ENCODE measurements at regions not wholly inside any gene's neighbourhood (a gene's known extent, or its start where the extent isn't known, plus 50 kb on each side); places are given as distances from the start of the nearest gene placed in this dataset.
"Not testable (repeated sequence)": the region's sequence is repeated elsewhere in the genome, so short reads cannot be mapped to it uniquely, and the experiment has no call there.

GRCh38 chr16:77511053-77511452 lies 76.2 kb upstream of the ADAMTS18 start:
- H3K4me1 ChIP-seq: no peaks in the 10 kb centered on the region
- H3K4me3 ChIP-seq: no peak overlapping the region
- no peak overlapping the region for H3K27ac ChIP-seq
- TF ChIP-seq EHF (CRISPR knock-in tag; IDR thresholded peaks at IDR 0.05) (no peak), FOXS1 (CRISPR knock-in tag; IDR thresholded peaks at IDR 0.05) (no peak), MAFK (IDR thresholded peaks at IDR 0.05; ENCODE audit: partially characterized antibody) (peak; percentile 18), PHF8 (IDR thresholded peaks at IDR 0.05; ENCODE audit: borderline replicate concordance, low read depth) (no peak)
- DNase-seq (ENCODE audit: low read depth in 1 of 2, low spot score in 1 of 2) (no peak), ATAC-seq (no peak), FAIRE-seq (no peak)
- whole genome bisulfite sequencing (ENCODE audit: missing lambda C conversion rate): 2% methylated on average over 5 of the region's 5 CpGs
- no peak overlapping the region for H3K4me2 ChIP-seq
- ChIA-PET CTCF (interaction anchor here (0.5 to 1.0 kb wide), 2 partner anchors 39 to 73 kb away, joined by 3 read pairs; no protein-coding TSS in a partner anchor), POLR2A (no interaction called here)
- no peaks in the 10 kb centered on the region for H3K9me3 ChIP-seq

DNA sequence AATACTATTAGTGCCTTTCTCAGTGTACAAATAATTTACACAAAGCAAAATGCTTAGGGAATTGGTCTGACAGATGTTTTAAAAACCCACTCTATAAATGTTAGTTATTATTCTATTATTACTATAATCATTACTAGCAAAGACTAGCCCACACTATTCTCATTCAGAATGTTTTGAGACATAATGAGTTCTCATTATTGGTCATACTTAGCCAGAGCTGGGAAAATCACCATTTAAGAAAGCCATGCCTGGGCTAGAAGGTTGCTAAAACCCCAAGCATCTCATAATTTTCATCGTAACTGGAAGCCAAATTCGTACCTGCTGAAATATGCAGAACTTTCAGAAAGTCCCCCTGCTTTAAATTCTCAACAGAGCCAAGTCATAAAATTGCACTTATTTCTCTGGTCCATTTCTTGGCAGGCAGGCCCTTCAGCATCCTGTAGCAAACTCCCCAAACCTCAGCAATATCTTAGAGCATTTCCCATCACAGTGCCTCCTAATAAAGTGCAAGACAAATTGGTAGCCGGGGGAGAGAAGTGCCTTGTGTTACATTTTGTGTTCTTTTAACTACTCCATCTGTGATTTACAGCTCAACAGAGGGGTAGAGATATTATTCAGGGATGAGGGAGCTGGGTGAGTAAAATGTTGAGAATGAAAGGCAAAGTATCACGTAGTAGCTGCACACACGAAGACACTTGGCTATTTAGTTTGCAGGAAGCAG lies 79.8 kb upstream of the ADAMTS18 start:
- H3K9me3 ChIP-seq: no peaks in the 10 kb centered on the region
- H3K4me2 ChIP-seq: no peak overlapping the region
- DNase-seq (ENCODE audit: low read depth in 1 of 2, low spot score in 1 of 2): no peak
- H3K4me3 ChIP-seq: no peak overlapping the region
- FAIRE-seq: no peak
- POLR2A ChIA-PET: no interaction called here
- ATAC-seq: no peak
- CTCF ChIA-PET: interaction anchor here (0.7 kb wide), 1 partner anchor 278 kb away, joined by 3 read pairs; no protein-coding TSS in a partner anchor
- no peak overlapping the region for H3K27ac ChIP-seq
- 30% methylated on average over 5 of the region's 5 CpGs for WGBS (ENCODE audit: missing lambda C conversion rate)
- H3K4me1 ChIP-seq: no peaks in the 10 kb centered on the region
- TF ChIP-seq SREBF2 (IDR thresholded peaks at IDR 0.05): no peak
- no peak for TF ChIP-seq CHD2 (IDR thresholded peaks at IDR 0.05; ENCODE audit: low read length, partially characterized antibody)
- no peak for TF ChIP-seq HEYL (CRISPR knock-in tag; IDR thresholded peaks at IDR 0.05)
- TF ChIP-seq, protein P1, sequence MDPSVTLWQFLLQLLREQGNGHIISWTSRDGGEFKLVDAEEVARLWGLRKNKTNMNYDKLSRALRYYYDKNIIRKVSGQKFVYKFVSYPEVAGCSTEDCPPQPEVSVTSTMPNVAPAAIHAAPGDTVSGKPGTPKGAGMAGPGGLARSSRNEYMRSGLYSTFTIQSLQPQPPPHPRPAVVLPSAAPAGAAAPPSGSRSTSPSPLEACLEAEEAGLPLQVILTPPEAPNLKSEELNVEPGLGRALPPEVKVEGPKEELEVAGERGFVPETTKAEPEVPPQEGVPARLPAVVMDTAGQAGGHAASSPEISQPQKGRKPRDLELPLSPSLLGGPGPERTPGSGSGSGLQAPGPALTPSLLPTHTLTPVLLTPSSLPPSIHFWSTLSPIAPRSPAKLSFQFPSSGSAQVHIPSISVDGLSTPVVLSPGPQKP (IDR thresholded peaks at IDR 0.05; ENCODE audit: low read depth, low read length): no peak
- TF ChIP-seq NPAS2 (CRISPR knock-in tag; IDR thresholded peaks at IDR 0.05; ENCODE audit: borderline replicate concordance): no peak
- no peak for TF ChIP-seq GATA3 (IDR thresholded peaks at IDR 0.05; ENCODE audit: borderline replicate concordance)
- TF ChIP-seq CBX2 (IDR thresholded peaks at IDR 0.05; ENCODE audit: borderline replicate concordance, low read depth): no peak
- TF ChIP-seq EHMT2 (IDR thresholded peaks at IDR 0.05; ENCODE audit: low read depth): no peak
- no peak for TF ChIP-seq BCL3 (IDR thresholded peaks at IDR 0.05)

- FAIRE-seq; H3K4me2 ChIP-seq; H3K4me1 ChIP-seq; H3K27ac ChIP-seq; H3K4me3 ChIP-seq; POLR2A ChIA-PET; ATAC-seq; DNase-seq (ENCODE audit: low read depth in 1 of 2, low spot score in 1 of 2): not testable (repeated sequence)
- H3K9me3 ChIP-seq: peaks cover 16% of the 10 kb centered on the region; the same call in 2 of the 3 replicates
- CTCF ChIA-PET: interaction anchor here (1.7 kb wide), 1 partner anchor 290 kb away, joined by 5 read pairs; no protein-coding TSS in a partner anchor
- WGBS (ENCODE audit: missing lambda C conversion rate): 28% methylated on average over 5 of the region's 6 CpGs
Measured at GRCh38 chr16:77525226-77525625, 90.4 kb upstream of the ADAMTS18 start.

DNA sequence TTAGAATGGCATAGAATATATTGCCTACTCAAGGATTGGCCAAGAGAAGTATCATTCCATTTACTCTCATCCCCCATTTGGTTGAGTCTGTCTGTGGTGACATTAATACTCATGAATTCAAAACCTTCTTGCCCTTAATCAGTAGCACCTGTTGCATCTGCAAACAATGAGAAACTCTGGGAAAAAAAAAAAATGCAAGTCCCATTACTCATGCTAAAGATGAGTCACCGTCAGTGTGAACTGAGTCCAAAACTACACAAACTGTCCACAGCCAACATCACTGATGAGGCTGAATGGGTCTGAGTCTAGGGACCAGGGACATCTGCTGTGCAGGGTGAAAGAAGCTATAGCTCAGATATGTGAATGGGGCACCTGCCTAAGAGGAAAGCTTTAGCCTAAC lies 96.9 kb upstream of the ADAMTS18 start:
- Histone ChIP-seq H3K4me3 (no peak overlapping the region), H3K4me2 (peak overlapping the region; percentile 16; the same call in 1 of the 3 replicates), H3K9me3 (no peaks in the 10 kb centered on the region), H3K4me1 (peaks cover 6% of the 10 kb centered on the region; the same call in 2 of the 3 replicates), H3K27ac (no peak overlapping the region)
- TF ChIP-seq HEYL (CRISPR knock-in tag; IDR thresholded peaks at IDR 0.05) (no peak), FOSL2 (IDR thresholded peaks at IDR 0.05) (peak; percentile 79), FOSL2 (CRISPR knock-in tag; IDR thresholded peaks at IDR 0.05) (peak; percentile 65), FOSB (CRISPR knock-in tag; IDR thresholded peaks at IDR 0.05) (no peak), JUNB (IDR thresholded peaks at IDR 0.05) (peak; percentile 62; the same call in 1 of the 2 replicates), EP300 (IDR thresholded peaks at IDR 0.05) (no peak)
- ATAC-seq (peak in 1 of 2 experiments; percentile 70; a peak in 3 of 6 replicates), DNase-seq (ENCODE audit: low read depth in 1 of 2, low spot score in 1 of 2) (peak in 1 of 2 experiments; percentile 36), FAIRE-seq (no peak)
- ChIA-PET POLR2A (no interaction called here), CTCF (interaction anchor here (0.6 kb wide), 1 partner anchor 146 kb away, joined by 4 read pairs; no protein-coding TSS in a partner anchor)
- WGBS (ENCODE audit: missing lambda C conversion rate): 0% methylated on average over 1 of the region's 1 CpG
